BLaER1 treated with 17β-estradiol and CSF1 and Interleukin-3, amounts not matched to agents 10 nM and 100 nM (cell line): ENCODE measurements at regions not wholly inside any gene's neighbourhood (a gene's known extent, or its start where the extent isn't known, plus 50 kb on each side); places are given as distances from the start of the nearest gene placed in this dataset.

ENCODE experiments used
- H3K27ac ChIP-seq, 11 experiments: shearing (Covaris generic); formaldehyde crosslinking; 2 replicates each; pipeline ENCODE4 v1.8.1; 2022
- H3K27me3 ChIP-seq, 11 experiments: shearing (Covaris generic); formaldehyde crosslinking; 2 replicates each; pipeline ENCODE4 v1.8.1; 2022
- H3K36me3 ChIP-seq, 11 experiments: shearing (Covaris generic); formaldehyde crosslinking; 2 replicates each; pipeline ENCODE4 v1.8.1; 2022
- H3K4me1 ChIP-seq, 10 experiments: shearing (Covaris generic); formaldehyde crosslinking; 2 replicates each; pipeline ENCODE4 v1.8.1; 2022
- H3K4me2 ChIP-seq, 11 experiments: shearing (Covaris generic); formaldehyde crosslinking; 2 replicates each; pipeline ENCODE4 v1.8.1; 2022
- H3K4me3 ChIP-seq, 10 experiments: shearing (Covaris generic); formaldehyde crosslinking; 2 replicates each; pipeline ENCODE4 v1.8.1; 2022
- H3K9ac ChIP-seq, 11 experiments: shearing (Covaris generic); formaldehyde crosslinking; 2 replicates each; pipeline ENCODE4 v1.8.1; 2022
- H3K9me3 ChIP-seq, 11 experiments: shearing (Covaris generic); formaldehyde crosslinking; replicated peaks in 1 of 11; 2 replicates each; pipeline ENCODE4 v1.8.1; 2022
- H4K20me1 ChIP-seq, 11 experiments: shearing (Covaris generic); formaldehyde crosslinking; 2 replicates each; pipeline ENCODE4 v1.8.1; 2022
- Cebpa-rat ChIP-seq, 11 experiments: shearing (Covaris generic); IDR thresholded peaks; 2 replicates each; pipeline ENCODE4 v1.8.1; 2022

DNA sequence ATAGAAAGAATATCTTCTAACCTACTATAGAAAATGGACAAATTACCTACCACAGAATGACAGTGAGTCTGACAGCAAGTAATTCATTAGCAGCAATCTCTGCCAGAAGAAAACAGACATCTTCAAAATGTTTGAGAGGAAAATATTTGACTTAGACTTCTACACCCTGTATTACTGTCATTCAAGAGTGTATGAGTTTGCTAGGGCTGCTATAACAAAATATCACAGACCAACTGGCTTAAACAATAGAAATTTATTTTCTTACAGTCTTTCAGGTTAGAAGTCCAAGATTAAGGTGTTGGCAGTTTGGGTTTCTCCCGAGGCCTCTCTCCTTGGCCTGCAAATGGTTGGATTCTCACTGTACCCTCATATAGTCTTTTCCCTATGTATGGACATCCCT, 52.9 kb upstream of the FGGY start:
- Histone ChIP-seq H3K27me3 (no peaks in the 10 kb centered on the region), H3K27ac (no peak overlapping the region), H4K20me1 (no peaks in the 10 kb centered on the region), H3K36me3 (no peaks in the 10 kb centered on the region), H3K9ac (no peak overlapping the region), H3K4me1 (no peaks in the 10 kb centered on the region), H3K9me3 (peaks cover 11 to 34% (median 15%) of the 10 kb centered on the region in 11 experiments; a peak in 21 of 22 replicates), H3K4me2 (no peak overlapping the region), H3K4me3 (no peak overlapping the region)
- no peak for TF ChIP-seq Cebpa-rat (IDR thresholded peaks at IDR 0.05)

DNA sequence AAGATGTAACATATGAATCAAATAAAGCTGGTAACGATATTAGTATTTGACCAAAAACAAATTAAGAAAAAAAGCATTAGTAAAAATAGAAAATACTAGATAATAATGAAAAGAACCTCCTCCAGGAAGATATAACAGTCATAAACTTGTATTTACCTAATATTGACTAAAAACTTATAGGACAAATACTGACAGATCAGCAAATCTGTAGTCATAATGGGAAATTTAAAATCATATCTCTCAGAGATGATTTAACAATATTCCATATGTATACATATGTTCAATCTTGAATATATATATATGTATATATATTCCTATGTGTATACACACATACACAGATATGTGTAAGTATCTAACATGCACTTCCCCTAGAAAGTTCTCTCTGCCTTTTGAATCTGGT, 52.0 kb upstream of the FGGY start:
- Histone ChIP-seq H3K9me3 (peaks cover 11 to 34% (median 15%) of the 10 kb centered on the region in 11 experiments; a peak in 21 of 22 replicates), H3K27ac (no peak overlapping the region), H3K36me3 (no peaks in the 10 kb centered on the region), H3K4me3 (no peak overlapping the region), H3K27me3 (no peaks in the 10 kb centered on the region), H3K9ac (no peak overlapping the region), H4K20me1 (no peaks in the 10 kb centered on the region), H3K4me1 (no peaks in the 10 kb centered on the region), H3K4me2 (no peak overlapping the region)
- TF ChIP-seq Cebpa-rat (IDR thresholded peaks at IDR 0.05): no peak
